ENCODE measurements at regions not wholly inside any gene's neighbourhood (a gene's known extent, or its start where the extent isn't known, plus 50 kb on each side); places are given as distances from the start of the nearest gene placed in this dataset.

- DNase-seq (ENCODE audit: low read depth) = no peak
- no peak overlapping the region for H3K4me3 ChIP-seq (ENCODE audit: low read depth, low read length)
- TF ChIP-seq, protein P1, sequence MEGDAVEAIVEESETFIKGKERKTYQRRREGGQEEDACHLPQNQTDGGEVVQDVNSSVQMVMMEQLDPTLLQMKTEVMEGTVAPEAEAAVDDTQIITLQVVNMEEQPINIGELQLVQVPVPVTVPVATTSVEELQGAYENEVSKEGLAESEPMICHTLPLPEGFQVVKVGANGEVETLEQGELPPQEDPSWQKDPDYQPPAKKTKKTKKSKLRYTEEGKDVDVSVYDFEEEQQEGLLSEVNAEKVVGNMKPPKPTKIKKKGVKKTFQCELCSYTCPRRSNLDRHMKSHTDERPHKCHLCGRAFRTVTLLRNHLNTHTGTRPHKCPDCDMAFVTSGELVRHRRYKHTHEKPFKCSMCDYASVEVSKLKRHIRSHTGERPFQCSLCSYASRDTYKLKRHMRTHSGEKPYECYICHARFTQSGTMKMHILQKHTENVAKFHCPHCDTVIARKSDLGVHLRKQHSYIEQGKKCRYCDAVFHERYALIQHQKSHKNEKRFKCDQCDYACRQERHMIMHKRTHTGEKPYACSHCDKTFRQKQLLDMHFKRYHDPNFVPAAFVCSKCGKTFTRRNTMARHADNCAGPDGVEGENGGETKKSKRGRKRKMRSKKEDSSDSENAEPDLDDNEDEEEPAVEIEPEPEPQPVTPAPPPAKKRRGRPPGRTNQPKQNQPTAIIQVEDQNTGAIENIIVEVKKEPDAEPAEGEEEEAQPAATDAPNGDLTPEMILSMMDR (IDR thresholded peaks at IDR 0.05; ENCODE audit: control insufficient read depth, extremely low read depth, insufficient read depth) = no peak
Measured at GRCh38 chr2:16336491-16336890, 329.1 kb downstream of the CYRIA start.

GRCh38 chr2:16335947-16336346 lies 329.7 kb downstream of the CYRIA start:
- H3K4me3 ChIP-seq (ENCODE audit: low read depth, low read length) = no peak overlapping the region
- TF ChIP-seq, protein P1 (IDR thresholded peaks at IDR 0.05; ENCODE audit: control insufficient read depth, extremely low read depth, insufficient read depth) = no peak
- no peak for DNase-seq (ENCODE audit: low read depth)

- no peak for DNase-seq (ENCODE audit: low read depth)
- no peak overlapping the region for H3K4me3 ChIP-seq (ENCODE audit: low read depth, low read length)
- TF ChIP-seq, protein P1 (IDR thresholded peaks at IDR 0.05; ENCODE audit: control insufficient read depth, extremely low read depth, insufficient read depth) = no peak
Measured at GRCh38 chr2:16335604-16335930, 330.1 kb downstream of the CYRIA start.

DNA sequence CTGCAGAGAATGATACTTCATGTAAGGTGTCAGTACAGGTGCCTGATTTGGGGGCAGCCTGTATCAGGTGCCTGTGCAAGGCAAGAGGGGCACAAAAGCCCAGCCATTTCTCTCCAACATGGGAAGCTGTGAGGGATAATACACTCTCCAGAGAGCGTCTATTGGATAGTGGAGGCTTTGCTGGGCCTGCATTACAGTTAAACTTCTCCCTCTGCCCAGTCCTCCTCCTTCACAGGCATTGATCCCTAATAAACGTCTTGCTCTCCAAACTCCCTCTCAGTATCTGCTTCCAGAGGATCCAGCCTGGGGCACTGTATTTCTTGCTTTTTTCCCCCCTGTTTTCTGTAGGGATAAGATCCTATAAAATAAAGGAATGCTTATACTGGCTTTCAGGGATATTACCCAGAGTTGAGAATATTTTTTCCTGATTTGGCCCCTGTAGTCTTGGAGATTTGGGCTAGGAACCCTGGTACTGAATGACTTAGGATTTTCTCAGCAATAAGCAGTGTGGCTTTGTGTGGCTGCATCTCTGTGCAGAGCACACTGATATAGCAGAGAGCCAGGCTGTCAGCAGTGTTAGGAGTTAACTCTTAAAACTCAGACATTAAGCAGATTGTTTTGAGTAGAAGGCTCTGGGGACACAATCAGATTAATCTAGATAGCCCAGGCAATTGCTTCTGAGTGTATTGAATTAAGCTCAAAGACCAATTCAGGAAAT lies 330.6 kb downstream of the CYRIA start:
- TF ChIP-seq, protein P1 (IDR thresholded peaks at IDR 0.05; ENCODE audit: control insufficient read depth, extremely low read depth, insufficient read depth) = no peak
- DNase-seq (ENCODE audit: low read depth) = no peak
- H3K4me3 ChIP-seq (ENCODE audit: low read depth, low read length) = no peak overlapping the region

- TF ChIP-seq, protein P1 (IDR thresholded peaks at IDR 0.05; ENCODE audit: control insufficient read depth, extremely low read depth, insufficient read depth) = no peak
- DNase-seq (ENCODE audit: low read depth) = no peak
- H3K4me3 ChIP-seq (ENCODE audit: low read depth, low read length) = no peak overlapping the region
Measured at GRCh38 chr2:16334366-16334765, 331.3 kb downstream of the CYRIA start.

DNA sequence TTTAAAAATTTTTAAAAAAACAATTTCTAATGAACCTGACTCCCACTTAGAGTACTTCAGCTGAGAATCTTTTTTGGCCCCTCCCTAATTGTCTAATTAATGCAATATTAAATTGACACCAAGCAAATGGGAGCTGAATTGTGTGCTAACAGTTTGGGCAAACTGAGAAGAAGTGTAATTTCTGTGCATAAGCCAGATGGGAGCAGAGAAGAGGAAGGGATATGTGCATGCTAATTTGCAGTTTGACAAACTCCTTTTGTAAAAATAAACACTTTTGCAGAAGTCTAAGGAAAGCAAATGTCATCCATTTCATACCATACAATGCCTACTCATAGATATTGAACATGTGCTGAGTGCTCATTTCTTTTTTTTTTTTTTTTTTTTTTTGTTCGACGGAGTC lies 332.0 kb downstream of the CYRIA start:
- H3K4me3 ChIP-seq (ENCODE audit: low read depth, low read length) = no peak overlapping the region
- no peak for DNase-seq (ENCODE audit: low read depth)
- TF ChIP-seq, protein P1 (IDR thresholded peaks at IDR 0.05; ENCODE audit: control insufficient read depth, extremely low read depth, insufficient read depth) = no peak

Measured in LNCaP clone FGC (cell line).